ENCODE measurements at regions not wholly inside any gene's neighbourhood (a gene's known extent, or its start where the extent isn't known, plus 50 kb on each side); places are given as distances from the start of the nearest gene placed in this dataset.

- TF ChIP-seq ARNTL (CRISPR knock-in tag; IDR thresholded peaks at IDR 0.05; ENCODE audit: borderline replicate concordance, low read depth) (no peak), ESRRG (CRISPR knock-in tag; IDR thresholded peaks at IDR 0.05) (no peak), ZNF70 (CRISPR knock-in tag; IDR thresholded peaks at IDR 0.05) (no peak)
These were observed 181.4 kb upstream of the ETV3 start for GRCh38 chr1:157319567-157319966.

All from SK-N-SH treated with all-trans-retinoic acid at 6 μM for 48 hours (cell line).